OCI-LY7 (cell line): ENCODE measurements at regions not wholly inside any gene's neighbourhood (a gene's known extent, or its start where the extent isn't known, plus 50 kb on each side); places are given as distances from the start of the nearest gene placed in this dataset.

Source experiments
- BruUV-seq: library from RNA; stranded (reverse); fragments of 400-500 nt; replicated peaks from 2 replicates; lab custom pipeline; 2021; lab: Mats Ljungman, UMichigan
- CTCF ChIA-PET: fragments of 300-600 bp; sonication (Branson Sonifier 250); formaldehyde crosslinking; loops from one replicate; lab custom pipeline; 2022; ENCODE audit warnings: antibody characterized with exemption; ENCODE audit not compliant: unreplicated experiment; lab: Charles Lee
- POLR2A ChIA-PET: fragments of 300-600 bp; sonication (Branson Sonifier 250); formaldehyde crosslinking; loops from one replicate; lab custom pipeline; 2022; ENCODE audit warnings: antibody characterized with exemption; lab: Charles Lee
- DNase-seq: peaks from one replicate; pipeline ENCODE4 v3.0.0-alpha.2; 2015; ENCODE audit warnings: low spot score
- H2AFZ ChIP-seq: fragments of 200-600 bp; sonication (generic), shearing (Covaris generic); 2 replicates; pipeline ENCODE4 v1.6.1; 2014; ENCODE audit warnings: mild to moderate bottlenecking, antibody characterized with exemption, low read length, moderate library complexity
- H3K27ac ChIP-seq: fragments of 200-600 bp; sonication (generic); 2 replicates; pipeline ENCODE4 v1.5.1; 2014; ENCODE audit warnings: mixed run types, low read depth, mild to moderate bottlenecking, moderate library complexity, low read length, inconsistent platforms; ENCODE audit not compliant: poor library complexity, severe bottlenecking
- H3K36me3 ChIP-seq: fragments of 200-600 bp; sonication (generic); 2 replicates; pipeline ENCODE4 v1.6.1; 2014; ENCODE audit warnings: mild to moderate bottlenecking, antibody characterized with exemption, low read length, moderate library complexity, mixed read lengths; ENCODE audit not compliant: insufficient read depth
- H3K4me1 ChIP-seq: fragments of 200-600 bp; sonication (generic); 2 replicates; pipeline ENCODE4 v1.5.1; 2014; ENCODE audit warnings: mild to moderate bottlenecking, low read length; ENCODE audit not compliant: insufficient read depth, poor library complexity, severe bottlenecking
- H3K4me2 ChIP-seq: fragments of 200-600 bp; sonication (generic); 2 replicates; pipeline ENCODE4 v1.6.1; 2014; ENCODE audit warnings: mild to moderate bottlenecking, low read length
- H3K4me3 ChIP-seq: fragments of 200-600 bp; sonication (generic); 2 replicates; pipeline ENCODE4 v1.5.1; 2014; ENCODE audit warnings: mild to moderate bottlenecking, low read depth, low read length; ENCODE audit not compliant: poor library complexity, severe bottlenecking
- H3K79me2 ChIP-seq: fragments of 200-600 bp; sonication (generic); 2 replicates; pipeline ENCODE4 v1.6.1; 2016; ENCODE audit warnings: low read depth, mild to moderate bottlenecking, low read length, moderate library complexity, mixed read lengths; ENCODE audit not compliant: insufficient read depth
- H3K9me2 ChIP-seq: fragments of 200-600 bp; sonication (generic); 2 replicates; pipeline ENCODE4 v1.6.1; 2016; ENCODE audit warnings: mild to moderate bottlenecking, low read length, mixed read lengths; ENCODE audit not compliant: insufficient read depth
- H3K9me3 ChIP-seq: fragments of 200-600 bp; sonication (generic); 2 replicates; pipeline ENCODE4 v1.6.1; 2014; ENCODE audit warnings: mild to moderate bottlenecking, mixed run types, low read length, mixed read lengths
- H4K20me1 ChIP-seq: fragments of 200-600 bp; sonication (generic); 2 replicates; pipeline ENCODE4 v1.6.1; 2014; ENCODE audit warnings: mild to moderate bottlenecking, antibody characterized with exemption, low read length, moderate library complexity, mixed read lengths; ENCODE audit not compliant: insufficient read depth
- EZH2phosphoT487 ChIP-seq: fragments of 200-600 bp; sonication (generic); IDR thresholded peaks from 2 replicates; pipeline ENCODE4 v1.6.1; 2018; ENCODE audit warnings: low read depth, borderline replicate concordance, mild to moderate bottlenecking, mixed run types, antibody characterized with exemption, low read length, moderate library complexity, mixed read lengths
- intact Hi-C: fragments of 100-400 bp; cut with micrococcal nuclease; formaldehyde crosslinking; loops from one replicate; pipeline ENCODE4 v1.10.0; 2022; ENCODE audit not compliant: unreplicated experiment
- TF ChIP-seq, protein P1 (sequence below): fragments of 200-600 bp; sonication (generic); conservative IDR thresholded peaks from 2 replicates; pipeline ENCODE4 v1.5.1; 2014; ENCODE audit warnings: mild to moderate bottlenecking, antibody characterized with exemption, low read length, moderate library complexity, mixed read lengths

DNA sequence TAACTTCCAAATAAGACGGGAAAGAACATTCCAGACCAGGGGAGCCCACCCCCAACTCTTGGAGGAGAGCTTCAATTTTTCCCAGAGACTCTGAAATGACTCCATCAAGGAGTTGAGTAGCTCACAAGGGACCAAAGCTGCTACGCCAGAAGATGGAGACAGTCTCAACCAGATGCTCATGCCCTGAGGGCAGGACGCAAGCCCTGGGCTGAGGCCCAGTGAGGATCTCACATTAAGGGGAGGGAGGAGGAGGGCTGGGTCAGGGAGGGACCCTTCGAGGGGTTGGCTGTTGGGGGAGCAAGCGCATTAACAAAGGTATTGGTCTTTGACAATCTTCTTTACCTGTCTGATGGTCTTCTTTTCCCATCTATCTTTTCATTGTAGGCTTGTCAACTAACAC lies 141.3 kb upstream of the SLC1A4 start:
- no peak for DNase-seq
- Histone ChIP-seq H2AFZ (no peak overlapping the region), H3K4me1 (peaks cover 19% of the 10 kb centered on the region), H3K4me3 (no peak overlapping the region), H3K4me2 (no peak overlapping the region), H3K27ac (no peak overlapping the region), H3K9me3 (no peaks in the 10 kb centered on the region), H4K20me1 (no peaks in the 10 kb centered on the region), H3K36me3 (no peaks in the 10 kb centered on the region), H3K79me2 (no peaks in the 10 kb centered on the region), H3K9me2 (no peaks in the 10 kb centered on the region)
- intact Hi-C loops = no loop called here
- BruUV-seq = no TSS peak
- TF ChIP-seq EZH2phosphoT487 = no peak
- TF ChIP-seq, protein P1, sequence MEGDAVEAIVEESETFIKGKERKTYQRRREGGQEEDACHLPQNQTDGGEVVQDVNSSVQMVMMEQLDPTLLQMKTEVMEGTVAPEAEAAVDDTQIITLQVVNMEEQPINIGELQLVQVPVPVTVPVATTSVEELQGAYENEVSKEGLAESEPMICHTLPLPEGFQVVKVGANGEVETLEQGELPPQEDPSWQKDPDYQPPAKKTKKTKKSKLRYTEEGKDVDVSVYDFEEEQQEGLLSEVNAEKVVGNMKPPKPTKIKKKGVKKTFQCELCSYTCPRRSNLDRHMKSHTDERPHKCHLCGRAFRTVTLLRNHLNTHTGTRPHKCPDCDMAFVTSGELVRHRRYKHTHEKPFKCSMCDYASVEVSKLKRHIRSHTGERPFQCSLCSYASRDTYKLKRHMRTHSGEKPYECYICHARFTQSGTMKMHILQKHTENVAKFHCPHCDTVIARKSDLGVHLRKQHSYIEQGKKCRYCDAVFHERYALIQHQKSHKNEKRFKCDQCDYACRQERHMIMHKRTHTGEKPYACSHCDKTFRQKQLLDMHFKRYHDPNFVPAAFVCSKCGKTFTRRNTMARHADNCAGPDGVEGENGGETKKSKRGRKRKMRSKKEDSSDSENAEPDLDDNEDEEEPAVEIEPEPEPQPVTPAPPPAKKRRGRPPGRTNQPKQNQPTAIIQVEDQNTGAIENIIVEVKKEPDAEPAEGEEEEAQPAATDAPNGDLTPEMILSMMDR = no peak
- POLR2A ChIA-PET = interaction anchor here (0.7 kb wide), 1 partner anchor 97 kb away, joined by 3 read pairs; no protein-coding TSS in a partner anchor
- CTCF ChIA-PET = no interaction called here

GRCh38 chr2:64848363-64848762 lies 140.8 kb upstream of the SLC1A4 start:
- no peak overlapping the region for H3K4me3 ChIP-seq
- no peak for DNase-seq
- H2AFZ ChIP-seq = no peak overlapping the region
- H3K4me1 ChIP-seq = peaks cover 23% of the 10 kb centered on the region
- CTCF ChIA-PET = no interaction called here
- POLR2A ChIA-PET = interaction anchor here (0.6 to 0.7 kb wide), 3 partner anchors 11 to 97 kb away, joined by 3 read pairs; no protein-coding TSS in a partner anchor
- no peaks in the 10 kb centered on the region for H3K79me2 ChIP-seq
- no peaks in the 10 kb centered on the region for H3K9me3 ChIP-seq
- BruUV-seq = no TSS peak
- H3K4me2 ChIP-seq = no peak overlapping the region
- no peak overlapping the region for H3K27ac ChIP-seq
- intact Hi-C loops = no loop called here
- H3K9me2 ChIP-seq = no peaks in the 10 kb centered on the region
- no peak for TF ChIP-seq EZH2phosphoT487
- TF ChIP-seq, protein P1 = no peak
- H3K36me3 ChIP-seq = no peaks in the 10 kb centered on the region
- no peaks in the 10 kb centered on the region for H4K20me1 ChIP-seq

DNA sequence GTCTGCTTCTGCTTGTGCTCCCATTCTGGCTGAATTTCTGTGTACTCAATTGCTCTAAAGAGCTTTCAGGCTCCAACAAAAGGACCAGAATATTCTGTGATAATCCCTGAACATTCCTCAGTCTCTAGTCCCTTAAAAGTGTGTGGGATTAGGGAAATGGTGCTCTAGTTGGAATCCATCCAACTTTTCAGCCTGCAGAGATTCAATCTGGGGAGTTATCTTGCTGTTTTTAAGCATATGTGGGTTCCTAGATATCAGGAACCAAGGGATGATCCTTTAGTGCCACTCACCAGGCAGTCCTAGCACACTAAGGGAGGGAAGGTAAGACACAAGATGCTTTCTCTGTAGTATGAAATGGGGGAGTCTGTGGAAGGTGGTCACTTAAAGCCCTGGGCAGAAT lies 140.3 kb upstream of the SLC1A4 start:
- intact Hi-C loops = no loop called here
- H3K4me2 ChIP-seq = no peak overlapping the region
- H3K4me1 ChIP-seq = peaks cover 28% of the 10 kb centered on the region
- no peaks in the 10 kb centered on the region for H3K79me2 ChIP-seq
- no peaks in the 10 kb centered on the region for H3K9me2 ChIP-seq
- no peaks in the 10 kb centered on the region for H3K9me3 ChIP-seq
- POLR2A ChIA-PET = interaction anchor here (0.6 to 0.7 kb wide), 2 partner anchors 10 to 11 kb away, joined by 3 read pairs; no protein-coding TSS in a partner anchor
- H3K36me3 ChIP-seq = no peaks in the 10 kb centered on the region
- no peak for DNase-seq
- TF ChIP-seq, protein P1 = no peak
- TF ChIP-seq EZH2phosphoT487 = no peak
- CTCF ChIA-PET = no interaction called here
- no peaks in the 10 kb centered on the region for H4K20me1 ChIP-seq
- no peak overlapping the region for H2AFZ ChIP-seq
- no peak overlapping the region for H3K27ac ChIP-seq
- no TSS peak for BruUV-seq
- H3K4me3 ChIP-seq = no peak overlapping the region
